ENCODE measurements at regions not wholly inside any gene's neighbourhood (a gene's known extent, or its start where the extent isn't known, plus 50 kb on each side); places are given as distances from the start of the nearest gene placed in this dataset.

GRCh38 chr10:128863411-128863810 lies 603.6 kb upstream of the MGMT start:
- no peaks in the 10 kb centered on the region for H3K79me2 ChIP-seq (ENCODE audit: insufficient read depth, low read length)
- H3K9ac ChIP-seq (ENCODE audit: low read length) = no peak overlapping the region
- H3K4me1 ChIP-seq (ENCODE audit: control insufficient read depth in 1 of 2, insufficient read depth in 2 of 2, low read length in 2 of 2) = no peaks in the 10 kb centered on the region
- H3K9me2 ChIP-seq (ENCODE audit: insufficient read depth) = no peaks in the 10 kb centered on the region
- intact Hi-C loops (cut with micrococcal nuclease) = no loop called here
- DNase-seq (ENCODE audit: low read depth, low spot score) (no peak), ATAC-seq (no peak)
- H3K27me3 ChIP-seq (ENCODE audit: insufficient read depth, low read length) = peaks cover 26% of the 10 kb centered on the region
- H3K4me3 ChIP-seq (replicated peaks in 1 of 2; ENCODE audit: low read depth in 1 of 2, low read length in 2 of 2) = no peak overlapping the region
- H4K20me1 ChIP-seq (ENCODE audit: insufficient read depth) = no peaks in the 10 kb centered on the region
- ChIA-PET RAD21 (ENCODE audit: low non-redundant PET in 1 of 2, low total read pairs in 2 of 2, uncharacterized antibody in 2 of 2, unreplicated experiment in 2 of 2) (no interaction called here), POLR2A (no interaction called here), CTCF (no interaction called here)
- no peak overlapping the region for H3K4me2 ChIP-seq (ENCODE audit: low read length)
- H3K27ac ChIP-seq (ENCODE audit: low read depth, low read length) = no peak overlapping the region
- H3K9me3 ChIP-seq (ENCODE audit: control insufficient read depth in 1 of 2, insufficient read depth in 1 of 2, low read depth in 1 of 2, low read length in 2 of 2) = no peaks in the 10 kb centered on the region
- BruUV-seq (replicated peaks) = no TSS peak
- no peak for TF ChIP-seq RAD21 (IDR thresholded peaks at IDR 0.05; ENCODE audit: low read depth)
- TF ChIP-seq REST (IDR thresholded peaks at IDR 0.05; ENCODE audit: low read depth) = no peak
- TF ChIP-seq ELF1 (IDR thresholded peaks at IDR 0.05; ENCODE audit: borderline replicate concordance, low read depth) = no peak
- no peak for TF ChIP-seq ATF3 (IDR thresholded peaks at IDR 0.05)
- no peak for TF ChIP-seq POLR2A (IDR thresholded peaks at IDR 0.05; ENCODE audit: borderline replicate concordance, extremely low read depth, insufficient read depth, insufficient read length)
- no peak for TF ChIP-seq ZFX (IDR thresholded peaks at IDR 0.05)
- no peak for TF ChIP-seq EGR1 (IDR thresholded peaks at IDR 0.05; ENCODE audit: low read depth)
- TF ChIP-seq CEBPB (IDR thresholded peaks at IDR 0.05; ENCODE audit: low read depth) = no peak
- no peak for TF ChIP-seq FOSL1 (IDR thresholded peaks at IDR 0.05; ENCODE audit: low read depth)
- TF ChIP-seq TCF7L2 (IDR thresholded peaks at IDR 0.05; ENCODE audit: borderline replicate concordance, extremely low read depth, insufficient read depth, insufficient read length) = no peak
- no peak for TF ChIP-seq EZH2 (IDR thresholded peaks at IDR 0.05)
- TF ChIP-seq ZNF274 (IDR thresholded peaks at IDR 0.05; ENCODE audit: low read depth, low read length) = no peak
- TF ChIP-seq MAX (IDR thresholded peaks at IDR 0.05) = no peak
- no peak for TF ChIP-seq YY1 (IDR thresholded peaks at IDR 0.05; ENCODE audit: extremely low read depth, insufficient replicate concordance, low read depth, low read length)
- no peak for TF ChIP-seq SP1 (IDR thresholded peaks at IDR 0.05; ENCODE audit: low read depth)
- TF ChIP-seq CTCF (IDR thresholded peaks at IDR 0.05 in 2 of 3, conservative IDR thresholded peaks at IDR 0.05 in 1 of 3; ENCODE audit: borderline replicate concordance in 1 of 3, insufficient read depth in 1 of 3, low read depth in 2 of 3, low read length in 2 of 3) = no peak
- TF ChIP-seq EZH2phosphoT487 (IDR thresholded peaks at IDR 0.05; ENCODE audit: borderline replicate concordance) = no peak
- no peak for TF ChIP-seq SIN3A (IDR thresholded peaks at IDR 0.05; ENCODE audit: low read depth)
- no peak for TF ChIP-seq JUND (IDR thresholded peaks at IDR 0.05)
- H2AFZ ChIP-seq (ENCODE audit: low read depth, low read length, poor library complexity, severe bottlenecking) = no peak overlapping the region
- no peaks in the 10 kb centered on the region for H3K36me3 ChIP-seq (ENCODE audit: control insufficient read depth in 1 of 2, insufficient read depth in 2 of 2, low read length in 2 of 2)
